Uterus (tissue), 3 donors: ENCODE measurements at regions not wholly inside any gene's neighbourhood (a gene's known extent, or its start where the extent isn't known, plus 50 kb on each side); places are given as distances from the start of the nearest gene placed in this dataset.

Source experiments
- DNase-seq, 2 donors: peaks; one replicate each; pipeline ENCODE4 v3.0.0-alpha.2; 2019 to 2020
- H3K27ac ChIP-seq, 2 donors: fragments of 200-600 bp; sonication (generic); 1 replicate in 1 of 2; 2 replicates in 1 of 2; pipeline ENCODE4 v1.5.1; 2016 to 2018
- H3K27me3 ChIP-seq, 2 donors: fragments of 200-600 bp; sonication (generic); one replicate each; pipeline ENCODE4 v1.5.1; 2018 to 2019; ENCODE audit warnings: control low read depth in 1 of 2
- H3K36me3 ChIP-seq, 2 donors: fragments of 200-600 bp; sonication (generic); one replicate each; pipeline ENCODE4 v1.5.1; 2019; ENCODE audit warnings: control low read depth in 1 of 2
- H3K4me1 ChIP-seq, 2 donors: fragments of 200-600 bp; sonication (generic); one replicate each; pipeline ENCODE4 v1.5.1; 2018 to 2019; ENCODE audit warnings: control low read depth in 1 of 2
- H3K4me3 ChIP-seq, 2 donors: fragments of 200-600 bp; sonication (generic); 1 replicate in 1 of 2; 2 replicates in 1 of 2; pipeline ENCODE4 v1.5.1; 2018 to 2019; ENCODE audit warnings: mild to moderate bottlenecking in 1 of 2
- H3K9me3 ChIP-seq, 2 donors: fragments of 200-600 bp; sonication (generic); one replicate each; pipeline ENCODE4 v1.5.1; 2019; ENCODE audit warnings: control low read depth in 1 of 2
- CTCF ChIP-seq, 4 experiments: fragments of 200-600 bp in 2 of 4; fragments of 450-650 bp in 2 of 4; sonication (generic) in 2 of 4; IDR thresholded peaks; one replicate each; pipeline ENCODE4 v1.5.1; 2016 to 2019; ENCODE audit warnings: antibody characterized with exemption in 4 of 4, mild to moderate bottlenecking in 2 of 4, moderate library complexity in 1 of 4
- POLR2A ChIP-seq, 2 donors: fragments of 450-650 bp; IDR thresholded peaks; one replicate each; pipeline ENCODE4 v1.6.1; 2016; ENCODE audit warnings: antibody characterized with exemption in 2 of 2, mild to moderate bottlenecking in 1 of 2, moderate library complexity in 1 of 2
- intact Hi-C: fragments of 100-400 bp; cut with DNase I; formaldehyde crosslinking; loops from one replicate; pipeline ENCODE4 v1.15.1; 2023; ENCODE audit warnings: low total_unique reads
- donor health status: DM: yes; HTN: yes; CAD: no.

GRCh38 chr3:18232317-18232716 is 192.8 kb downstream of the SATB1 start:
- Histone ChIP-seq H3K4me3 (no peak overlapping the region), H3K27ac (no peak overlapping the region), H3K9me3 (no peaks in the 10 kb centered on the region), H3K4me1 (no peaks in the 10 kb centered on the region), H3K36me3 (no peaks in the 10 kb centered on the region), H3K27me3 (no peaks in the 10 kb centered on the region)
- intact Hi-C loops = no loop called here
- no peak for TF ChIP-seq CTCF (IDR thresholded peaks at IDR 0.05)
- no peak for DNase-seq

- no peak overlapping the region for H3K27ac ChIP-seq
- no peaks in the 10 kb centered on the region for H3K36me3 ChIP-seq
- H3K9me3 ChIP-seq = no peaks in the 10 kb centered on the region
- H3K4me3 ChIP-seq = no peak overlapping the region
- intact Hi-C loops = no loop called here
- H3K4me1 ChIP-seq = no peaks in the 10 kb centered on the region
- no peaks in the 10 kb centered on the region for H3K27me3 ChIP-seq
- no peak for TF ChIP-seq CTCF (IDR thresholded peaks at IDR 0.05)
- TF ChIP-seq POLR2A (IDR thresholded peaks at IDR 0.05) = no peak
- DNase-seq = no peak
Observed at GRCh38 chr3:18228060-18228459, 197.1 kb downstream of the SATB1 start.

- intact Hi-C loops = no loop called here
Observed at GRCh38 chr3:18225709-18226108, 199.4 kb downstream of the SATB1 start.

GRCh38 chr3:18224426-18224825 is 200.7 kb downstream of the SATB1 start:
- Histone ChIP-seq H3K27ac (no peak overlapping the region), H3K4me3 (no peak overlapping the region), H3K9me3 (no peaks in the 10 kb centered on the region), H3K27me3 (no peaks in the 10 kb centered on the region), H3K4me1 (no peaks in the 10 kb centered on the region), H3K36me3 (no peaks in the 10 kb centered on the region)
- intact Hi-C loops = no loop called here
- no peak for TF ChIP-seq POLR2A (IDR thresholded peaks at IDR 0.05)
- no peak for TF ChIP-seq CTCF (IDR thresholded peaks at IDR 0.05)
- DNase-seq = no peak

More at GRCh38 chr3:18225709-18226108, 199.4 kb downstream of the SATB1 start:
- Histone ChIP-seq H3K27me3 (no peaks in the 10 kb centered on the region), H3K4me3 (no peak overlapping the region), H3K9me3 (no peaks in the 10 kb centered on the region), H3K4me1 (no peaks in the 10 kb centered on the region), H3K36me3 (no peaks in the 10 kb centered on the region), H3K27ac (no peak overlapping the region)
- no peak for DNase-seq
- no peak for TF ChIP-seq POLR2A (IDR thresholded peaks at IDR 0.05)
- TF ChIP-seq CTCF (IDR thresholded peaks at IDR 0.05) = no peak

- DNase-seq = no peak
- intact Hi-C loops = no loop called here
- H3K27me3 ChIP-seq = no peaks in the 10 kb centered on the region
Observed at GRCh38 chr3:18223974-18224373, 201.2 kb downstream of the SATB1 start.

More at GRCh38 chr3:18223974-18224373, 201.2 kb downstream of the SATB1 start:
- TF ChIP-seq POLR2A (IDR thresholded peaks at IDR 0.05) (no peak), CTCF (IDR thresholded peaks at IDR 0.05) (no peak)
- H3K4me3 ChIP-seq = no peak overlapping the region
- H3K27ac ChIP-seq = no peak overlapping the region
- H3K9me3 ChIP-seq = no peaks in the 10 kb centered on the region
- H3K4me1 ChIP-seq = no peaks in the 10 kb centered on the region
- H3K36me3 ChIP-seq = no peaks in the 10 kb centered on the region
